WTC11 (cell line): ENCODE measurements at regions not wholly inside any gene's neighbourhood (a gene's known extent, or its start where the extent isn't known, plus 50 kb on each side); places are given as distances from the start of the nearest gene placed in this dataset.

Experiments used
- ATAC-seq: fragments of 200-7000 bp; cut with Tn5 transposase; 2 replicates; pipeline ENCODE4 v1.10.0; 2021; ENCODE audit warnings: mild to moderate bottlenecking, moderate library complexity
- CTCF ChIA-PET: fragments of 300-600 bp; sonication (Branson Sonifier 250); formaldehyde crosslinking; loops from one replicate; lab custom pipeline; 2021; ENCODE audit warnings: antibody characterized with exemption; lab: Charles Lee
- POLR2A ChIA-PET: fragments of 350-600 bp; sonication (Branson Sonifier 250); formaldehyde crosslinking; loops from one replicate; lab custom pipeline; 2021; ENCODE audit warnings: antibody characterized with exemption; lab: Charles Lee
- DNase-seq: peaks from one replicate; pipeline ENCODE4 v3.0.0; 2021; ENCODE audit warnings: low spot score
- H3K27ac Mint-ChIP-seq: 2 replicates; pipeline ENCODE4 v1.8.0; 2021; ENCODE audit warnings: mixed read lengths
- H3K27me3 Mint-ChIP-seq: 2 replicates; pipeline ENCODE4 v1.8.0; 2021; ENCODE audit warnings: low read depth, mild to moderate bottlenecking, moderate library complexity, mixed read lengths
- H3K36me3 Mint-ChIP-seq: 2 replicates; pipeline ENCODE4 v1.8.0; 2021; ENCODE audit warnings: mixed read lengths
- H3K4me1 Mint-ChIP-seq: 2 replicates; pipeline ENCODE4 v1.8.0; 2022; ENCODE audit warnings: mixed read lengths
- H3K4me3 Mint-ChIP-seq: 2 replicates; pipeline ENCODE4 v1.8.0; 2021; ENCODE audit warnings: mild to moderate bottlenecking, moderate library complexity, mixed read lengths
- H3K9me3 Mint-ChIP-seq: 2 replicates; pipeline ENCODE4 v1.8.0; 2021; ENCODE audit warnings: mixed read lengths
- ATF1 ChIP-seq: sonication (generic); formaldehyde crosslinking; IDR thresholded peaks from 2 replicates; pipeline ENCODE4 v1.8.1; 2023; ENCODE audit warnings: mild to moderate bottlenecking, moderate library complexity, missing genetic modification reagents
- RELA ChIP-seq: sonication (generic); formaldehyde crosslinking; IDR thresholded peaks from 2 replicates; pipeline ENCODE4 v1.8.1; 2022; ENCODE audit warnings: missing genetic modification reagents, mild to moderate bottlenecking, borderline replicate concordance
- SMAD3 ChIP-seq: sonication (generic); formaldehyde crosslinking; IDR thresholded peaks from 2 replicates; pipeline ENCODE4 v1.8.0; 2022; ENCODE audit warnings: missing genetic modification reagents, mild to moderate bottlenecking, borderline replicate concordance
- SOX15 ChIP-seq: fragments of 250-450 bp; sonication (Bioruptor Pico); IDR thresholded peaks from 2 replicates; pipeline ENCODE4 v1.9.0; 2021; ENCODE audit warnings: mild to moderate bottlenecking
- ZNF263 ChIP-seq: sonication (generic); formaldehyde crosslinking; IDR thresholded peaks from 2 replicates; pipeline ENCODE4 v1.8.1; 2022; ENCODE audit warnings: low read depth, mild to moderate bottlenecking, moderate library complexity, missing genetic modification reagents
- ZNF317 ChIP-seq: sonication (generic); formaldehyde crosslinking; IDR thresholded peaks from 2 replicates; pipeline ENCODE4 v1.8.1; 2023; ENCODE audit warnings: low read depth, mild to moderate bottlenecking, moderate library complexity, missing genetic modification reagents, borderline replicate concordance
- ZNF396 ChIP-seq: fragments of 250-450 bp; sonication (Bioruptor Pico); IDR thresholded peaks from 2 replicates; pipeline ENCODE4 v1.8.0; 2021; ENCODE audit warnings: mild to moderate bottlenecking, moderate library complexity, borderline replicate concordance
- ZNF423 ChIP-seq: fragments of 250-450 bp; sonication (Bioruptor Pico); IDR thresholded peaks from 2 replicates; pipeline ENCODE4 v2.1.2; 2022; ENCODE audit warnings: mild to moderate bottlenecking, moderate library complexity
- TF ChIP-seq, protein P1 (sequence below): fragments of 250-450 bp; sonication (Bioruptor Pico); IDR thresholded peaks from 2 replicates; pipeline ENCODE4 v1.9.0; 2021; ENCODE audit warnings: moderate library complexity, mild to moderate bottlenecking, inconsistent platforms, borderline replicate concordance
- TF ChIP-seq, protein P2 (sequence below): sonication (generic); formaldehyde crosslinking; IDR thresholded peaks from 2 replicates; pipeline ENCODE4 v1.8.1; 2023; ENCODE audit warnings: mild to moderate bottlenecking, moderate library complexity, missing genetic modification reagents
- TF ChIP-seq, protein P3 (sequence below): sonication (generic); formaldehyde crosslinking; IDR thresholded peaks from 2 replicates; pipeline ENCODE4 v1.8.0; 2022; ENCODE audit warnings: mild to moderate bottlenecking, missing genetic modification reagents
- TF ChIP-seq, protein P4 (sequence below): sonication (generic); formaldehyde crosslinking; IDR thresholded peaks from 2 replicates; pipeline ENCODE4 v1.8.0; 2023; ENCODE audit warnings: missing genetic modification reagents
- TF ChIP-seq, protein P5 (sequence below): fragments of 250-450 bp; sonication (Bioruptor Pico); IDR thresholded peaks from 2 replicates; pipeline ENCODE4 v1.9.0; 2021; ENCODE audit warnings: mild to moderate bottlenecking
- TF ChIP-seq, protein P6 (sequence below): sonication (generic); formaldehyde crosslinking; IDR thresholded peaks from 2 replicates; pipeline ENCODE4 v1.8.1; 2022; ENCODE audit warnings: mild to moderate bottlenecking, moderate library complexity, missing genetic modification reagents
- TF ChIP-seq, protein P7 (sequence below): sonication (generic); formaldehyde crosslinking; IDR thresholded peaks from 2 replicates; pipeline ENCODE4 v1.8.1; 2022; ENCODE audit warnings: low read depth, mild to moderate bottlenecking, moderate library complexity, missing genetic modification reagents, borderline replicate concordance
- TF ChIP-seq, protein P8 (sequence below): fragments of 250-450 bp; sonication (Bioruptor Pico); IDR thresholded peaks from 2 replicates; pipeline ENCODE4 v1.8.0; 2021; ENCODE audit warnings: mild to moderate bottlenecking
- TF ChIP-seq, protein P9 (sequence below): sonication (generic); formaldehyde crosslinking; IDR thresholded peaks from 2 replicates; pipeline ENCODE4 v1.8.1; 2023; ENCODE audit warnings: mild to moderate bottlenecking, missing genetic modification reagents, moderate library complexity
- TF ChIP-seq, protein P10 (sequence below): sonication (generic); formaldehyde crosslinking; IDR thresholded peaks from 2 replicates; pipeline ENCODE4 v1.8.0; 2022; ENCODE audit warnings: mild to moderate bottlenecking, missing genetic modification reagents

DNA sequence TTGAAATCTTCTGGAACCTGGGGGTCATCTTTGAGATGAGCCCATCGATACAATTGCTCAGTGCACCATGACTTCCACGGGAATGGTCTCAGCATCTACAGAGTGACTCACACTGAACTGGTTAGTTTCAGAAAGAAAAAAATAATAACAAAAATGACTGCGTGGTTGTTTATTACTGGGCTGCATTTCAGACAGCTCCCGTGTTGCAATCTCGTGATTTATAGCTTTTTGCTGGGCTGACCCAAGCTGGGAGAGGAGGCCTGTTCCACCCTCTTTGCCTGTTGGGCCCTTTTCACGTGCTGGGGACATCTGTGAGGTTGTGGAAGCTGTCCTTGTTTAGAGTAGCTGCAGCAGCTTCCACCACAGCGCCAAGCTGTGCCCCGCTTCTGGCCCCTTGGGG lies 225.5 kb downstream of the BMP7 start:
- no peaks in the 10 kb centered on the region for H3K9me3 Mint-ChIP-seq
- no peak overlapping the region for H3K4me3 Mint-ChIP-seq
- CTCF ChIA-PET: interaction anchor here (1.5 kb wide), 1 partner anchor 20 kb away, joined by 6 read pairs; no protein-coding TSS in a partner anchor
- no peaks in the 10 kb centered on the region for H3K36me3 Mint-ChIP-seq
- ATAC-seq: no peak
- H3K27me3 Mint-ChIP-seq: peaks cover 7% of the 10 kb centered on the region
- H3K27ac Mint-ChIP-seq: no peak overlapping the region
- POLR2A ChIA-PET: no interaction called here
- no peak for DNase-seq
- TF ChIP-seq ATF1 (no peak), ZNF317 (CRISPR knock-in tag) (no peak), ZNF423 (CRISPR knock-in tag) (no peak), ZNF396 (CRISPR knock-in tag) (no peak)
- TF ChIP-seq, protein P1, sequence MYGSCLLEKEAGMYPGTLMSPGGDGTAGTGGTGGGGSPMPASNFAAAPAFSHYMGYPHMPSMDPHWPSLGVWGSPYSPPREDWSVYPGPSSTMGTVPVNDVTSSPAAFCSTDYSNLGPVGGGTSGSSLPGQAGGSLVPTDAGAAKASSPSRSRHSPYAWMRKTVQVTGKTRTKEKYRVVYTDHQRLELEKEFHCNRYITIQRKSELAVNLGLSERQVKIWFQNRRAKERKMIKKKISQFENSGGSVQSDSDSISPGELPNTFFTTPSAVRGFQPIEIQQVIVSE: no peak
- TF ChIP-seq, protein P2, sequence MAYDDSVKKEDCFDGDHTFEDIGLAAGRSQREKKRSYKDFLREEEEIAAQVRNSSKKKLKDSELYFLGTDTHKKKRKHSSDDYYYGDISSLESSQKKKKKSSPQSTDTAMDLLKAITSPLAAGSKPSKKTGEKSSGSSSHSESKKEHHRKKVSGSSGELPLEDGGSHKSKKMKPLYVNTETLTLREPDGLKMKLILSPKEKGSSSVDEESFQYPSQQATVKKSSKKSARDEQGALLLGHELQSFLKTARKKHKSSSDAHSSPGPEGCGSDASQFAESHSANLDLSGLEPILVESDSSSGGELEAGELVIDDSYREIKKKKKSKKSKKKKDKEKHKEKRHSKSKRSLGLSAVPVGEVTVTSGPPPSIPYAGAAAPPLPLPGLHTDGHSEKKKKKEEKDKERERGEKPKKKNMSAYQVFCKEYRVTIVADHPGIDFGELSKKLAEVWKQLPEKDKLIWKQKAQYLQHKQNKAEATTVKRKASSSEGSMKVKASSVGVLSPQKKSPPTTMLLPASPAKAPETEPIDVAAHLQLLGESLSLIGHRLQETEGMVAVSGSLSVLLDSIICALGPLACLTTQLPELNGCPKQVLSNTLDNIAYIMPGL (CRISPR knock-in tag): no peak
- TF ChIP-seq, protein P3, sequence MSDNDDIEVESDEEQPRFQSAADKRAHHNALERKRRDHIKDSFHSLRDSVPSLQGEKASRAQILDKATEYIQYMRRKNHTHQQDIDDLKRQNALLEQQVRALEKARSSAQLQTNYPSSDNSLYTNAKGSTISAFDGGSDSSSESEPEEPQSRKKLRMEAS (CRISPR knock-in tag): no peak
- TF ChIP-seq, protein P4, sequence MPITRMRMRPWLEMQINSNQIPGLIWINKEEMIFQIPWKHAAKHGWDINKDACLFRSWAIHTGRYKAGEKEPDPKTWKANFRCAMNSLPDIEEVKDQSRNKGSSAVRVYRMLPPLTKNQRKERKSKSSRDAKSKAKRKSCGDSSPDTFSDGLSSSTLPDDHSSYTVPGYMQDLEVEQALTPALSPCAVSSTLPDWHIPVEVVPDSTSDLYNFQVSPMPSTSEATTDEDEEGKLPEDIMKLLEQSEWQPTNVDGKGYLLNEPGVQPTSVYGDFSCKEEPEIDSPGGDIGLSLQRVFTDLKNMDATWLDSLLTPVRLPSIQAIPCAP (CRISPR knock-in tag): no peak
- TF ChIP-seq, protein P5, sequence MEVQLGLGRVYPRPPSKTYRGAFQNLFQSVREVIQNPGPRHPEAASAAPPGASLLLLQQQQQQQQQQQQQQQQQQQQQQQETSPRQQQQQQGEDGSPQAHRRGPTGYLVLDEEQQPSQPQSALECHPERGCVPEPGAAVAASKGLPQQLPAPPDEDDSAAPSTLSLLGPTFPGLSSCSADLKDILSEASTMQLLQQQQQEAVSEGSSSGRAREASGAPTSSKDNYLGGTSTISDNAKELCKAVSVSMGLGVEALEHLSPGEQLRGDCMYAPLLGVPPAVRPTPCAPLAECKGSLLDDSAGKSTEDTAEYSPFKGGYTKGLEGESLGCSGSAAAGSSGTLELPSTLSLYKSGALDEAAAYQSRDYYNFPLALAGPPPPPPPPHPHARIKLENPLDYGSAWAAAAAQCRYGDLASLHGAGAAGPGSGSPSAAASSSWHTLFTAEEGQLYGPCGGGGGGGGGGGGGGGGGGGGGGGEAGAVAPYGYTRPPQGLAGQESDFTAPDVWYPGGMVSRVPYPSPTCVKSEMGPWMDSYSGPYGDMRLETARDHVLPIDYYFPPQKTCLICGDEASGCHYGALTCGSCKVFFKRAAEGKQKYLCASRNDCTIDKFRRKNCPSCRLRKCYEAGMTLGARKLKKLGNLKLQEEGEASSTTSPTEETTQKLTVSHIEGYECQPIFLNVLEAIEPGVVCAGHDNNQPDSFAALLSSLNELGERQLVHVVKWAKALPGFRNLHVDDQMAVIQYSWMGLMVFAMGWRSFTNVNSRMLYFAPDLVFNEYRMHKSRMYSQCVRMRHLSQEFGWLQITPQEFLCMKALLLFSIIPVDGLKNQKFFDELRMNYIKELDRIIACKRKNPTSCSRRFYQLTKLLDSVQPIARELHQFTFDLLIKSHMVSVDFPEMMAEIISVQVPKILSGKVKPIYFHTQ (CRISPR knock-in tag): no peak
- TF ChIP-seq, protein P6, sequence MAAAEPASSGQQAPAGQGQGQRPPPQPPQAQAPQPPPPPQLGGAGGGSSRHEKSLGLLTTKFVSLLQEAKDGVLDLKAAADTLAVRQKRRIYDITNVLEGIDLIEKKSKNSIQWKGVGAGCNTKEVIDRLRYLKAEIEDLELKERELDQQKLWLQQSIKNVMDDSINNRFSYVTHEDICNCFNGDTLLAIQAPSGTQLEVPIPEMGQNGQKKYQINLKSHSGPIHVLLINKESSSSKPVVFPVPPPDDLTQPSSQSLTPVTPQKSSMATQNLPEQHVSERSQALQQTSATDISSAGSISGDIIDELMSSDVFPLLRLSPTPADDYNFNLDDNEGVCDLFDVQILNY (CRISPR knock-in tag): no peak
- no peaks in the 10 kb centered on the region for H3K4me1 Mint-ChIP-seq

DNA sequence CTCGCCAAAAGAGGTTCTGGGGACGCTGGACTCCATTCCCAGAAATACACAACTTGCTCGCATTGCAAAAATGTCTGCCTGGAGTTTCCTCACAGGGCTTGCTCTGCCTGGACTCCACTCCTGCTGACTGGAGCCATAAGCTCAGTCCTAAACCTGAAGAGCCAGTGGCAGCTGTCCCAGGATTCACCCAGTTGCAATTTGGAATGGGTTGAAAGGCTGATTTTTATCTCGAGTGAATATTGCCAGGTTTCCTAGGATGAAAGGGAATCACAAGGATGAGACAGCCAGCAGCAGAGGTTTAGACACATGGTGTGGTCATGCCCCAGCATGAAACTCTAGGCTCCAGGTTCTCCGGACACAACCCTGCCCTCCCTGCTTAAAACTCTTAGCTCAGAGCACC lies 223.3 kb downstream of the BMP7 start:
- H3K27me3 Mint-ChIP-seq: no peaks in the 10 kb centered on the region; the same call in 1 of the 2 replicates
- H3K27ac Mint-ChIP-seq: no peak overlapping the region
- ChIA-PET CTCF (interaction anchor here (0.9 to 1.8 kb wide), 2 partner anchors 18 to 21 kb away, joined by 3 to 10 read pairs; no protein-coding TSS in a partner anchor), POLR2A (no interaction called here)
- peaks cover 7% of the 10 kb centered on the region; the same call in 1 of the 2 replicates for H3K4me1 Mint-ChIP-seq
- DNase-seq (no peak), ATAC-seq (no peak)
- TF ChIP-seq, protein P7, sequence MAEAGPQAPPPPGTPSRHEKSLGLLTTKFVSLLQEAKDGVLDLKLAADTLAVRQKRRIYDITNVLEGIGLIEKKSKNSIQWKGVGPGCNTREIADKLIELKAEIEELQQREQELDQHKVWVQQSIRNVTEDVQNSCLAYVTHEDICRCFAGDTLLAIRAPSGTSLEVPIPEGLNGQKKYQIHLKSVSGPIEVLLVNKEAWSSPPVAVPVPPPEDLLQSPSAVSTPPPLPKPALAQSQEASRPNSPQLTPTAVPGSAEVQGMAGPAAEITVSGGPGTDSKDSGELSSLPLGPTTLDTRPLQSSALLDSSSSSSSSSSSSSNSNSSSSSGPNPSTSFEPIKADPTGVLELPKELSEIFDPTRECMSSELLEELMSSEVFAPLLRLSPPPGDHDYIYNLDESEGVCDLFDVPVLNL (CRISPR knock-in tag): no peak
- TF ChIP-seq RELA (CRISPR knock-in tag): no peak
- no peak for TF ChIP-seq SOX15
- TF ChIP-seq SMAD3 (CRISPR knock-in tag): no peak
- TF ChIP-seq, protein P8, sequence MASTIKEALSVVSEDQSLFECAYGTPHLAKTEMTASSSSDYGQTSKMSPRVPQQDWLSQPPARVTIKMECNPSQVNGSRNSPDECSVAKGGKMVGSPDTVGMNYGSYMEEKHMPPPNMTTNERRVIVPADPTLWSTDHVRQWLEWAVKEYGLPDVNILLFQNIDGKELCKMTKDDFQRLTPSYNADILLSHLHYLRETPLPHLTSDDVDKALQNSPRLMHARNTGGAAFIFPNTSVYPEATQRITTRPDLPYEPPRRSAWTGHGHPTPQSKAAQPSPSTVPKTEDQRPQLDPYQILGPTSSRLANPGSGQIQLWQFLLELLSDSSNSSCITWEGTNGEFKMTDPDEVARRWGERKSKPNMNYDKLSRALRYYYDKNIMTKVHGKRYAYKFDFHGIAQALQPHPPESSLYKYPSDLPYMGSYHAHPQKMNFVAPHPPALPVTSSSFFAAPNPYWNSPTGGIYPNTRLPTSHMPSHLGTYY (CRISPR knock-in tag): no peak
- TF ChIP-seq, protein P9, sequence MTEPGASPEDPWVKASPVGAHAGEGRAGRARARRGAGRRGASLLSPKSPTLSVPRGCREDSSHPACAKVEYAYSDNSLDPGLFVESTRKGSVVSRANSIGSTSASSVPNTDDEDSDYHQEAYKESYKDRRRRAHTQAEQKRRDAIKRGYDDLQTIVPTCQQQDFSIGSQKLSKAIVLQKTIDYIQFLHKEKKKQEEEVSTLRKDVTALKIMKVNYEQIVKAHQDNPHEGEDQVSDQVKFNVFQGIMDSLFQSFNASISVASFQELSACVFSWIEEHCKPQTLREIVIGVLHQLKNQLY: no peak
- TF ChIP-seq ZNF263 (CRISPR knock-in tag): no peak
- TF ChIP-seq, protein P10, sequence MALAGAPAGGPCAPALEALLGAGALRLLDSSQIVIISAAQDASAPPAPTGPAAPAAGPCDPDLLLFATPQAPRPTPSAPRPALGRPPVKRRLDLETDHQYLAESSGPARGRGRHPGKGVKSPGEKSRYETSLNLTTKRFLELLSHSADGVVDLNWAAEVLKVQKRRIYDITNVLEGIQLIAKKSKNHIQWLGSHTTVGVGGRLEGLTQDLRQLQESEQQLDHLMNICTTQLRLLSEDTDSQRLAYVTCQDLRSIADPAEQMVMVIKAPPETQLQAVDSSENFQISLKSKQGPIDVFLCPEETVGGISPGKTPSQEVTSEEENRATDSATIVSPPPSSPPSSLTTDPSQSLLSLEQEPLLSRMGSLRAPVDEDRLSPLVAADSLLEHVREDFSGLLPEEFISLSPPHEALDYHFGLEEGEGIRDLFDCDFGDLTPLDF (CRISPR knock-in tag): no peak
- no peaks in the 10 kb centered on the region for H3K36me3 Mint-ChIP-seq
- no peak overlapping the region for H3K4me3 Mint-ChIP-seq
- no peaks in the 10 kb centered on the region for H3K9me3 Mint-ChIP-seq
